T47D (cell line): ENCODE measurements at regions not wholly inside any gene's neighbourhood (a gene's known extent, or its start where the extent isn't known, plus 50 kb on each side); places are given as distances from the start of the nearest gene placed in this dataset.
"Not testable (repeated sequence)": the region's sequence is repeated elsewhere in the genome, so short reads cannot be mapped to it uniquely, and the experiment has no call there.

Source experiments
- DNase-seq, 2 experiments: peaks; one replicate each; pipeline versions ENCODE4 v3.0.0 to v3.0.0-alpha.2; 2011 to 2012; ENCODE audit warnings: low read depth in 1 of 2, low spot score in 1 of 2
- JUND ChIP-seq: IDR thresholded peaks from 2 replicates; pipeline ENCODE4 v1.6.1; 2012; ENCODE audit warnings: low read depth
- in situ Hi-C: cut with HindIII; loops from 2 replicates; pipeline ENCODE4 v1.10.0; 2016; ENCODE audit warnings: low sequenced_read_pairs, low pct_unique_long_range_greater_than_20kb

DNA sequence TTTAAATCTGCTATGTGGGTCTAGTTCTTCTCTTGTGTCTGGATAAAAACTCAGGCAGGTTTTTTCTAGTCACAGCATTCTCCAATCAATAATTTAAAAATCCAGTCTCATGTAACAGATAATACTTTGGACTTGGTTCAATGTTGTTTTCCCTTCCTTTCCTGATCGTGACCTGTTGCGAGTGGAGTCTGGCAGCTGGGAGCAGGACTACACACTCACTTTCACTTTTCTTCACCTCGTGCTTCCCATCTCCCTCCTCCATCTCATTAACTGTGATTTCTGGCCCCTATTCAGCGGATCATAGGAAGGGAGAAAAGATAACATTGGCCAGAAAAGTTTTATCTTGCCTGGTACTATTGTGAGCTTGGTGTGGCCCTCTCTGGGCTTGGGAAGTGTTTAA, 96.6 kb upstream of the GATB start:
- no peak for DNase-seq
- TF ChIP-seq JUND: no peak
- in situ Hi-C loops: no loop called here

DNA sequence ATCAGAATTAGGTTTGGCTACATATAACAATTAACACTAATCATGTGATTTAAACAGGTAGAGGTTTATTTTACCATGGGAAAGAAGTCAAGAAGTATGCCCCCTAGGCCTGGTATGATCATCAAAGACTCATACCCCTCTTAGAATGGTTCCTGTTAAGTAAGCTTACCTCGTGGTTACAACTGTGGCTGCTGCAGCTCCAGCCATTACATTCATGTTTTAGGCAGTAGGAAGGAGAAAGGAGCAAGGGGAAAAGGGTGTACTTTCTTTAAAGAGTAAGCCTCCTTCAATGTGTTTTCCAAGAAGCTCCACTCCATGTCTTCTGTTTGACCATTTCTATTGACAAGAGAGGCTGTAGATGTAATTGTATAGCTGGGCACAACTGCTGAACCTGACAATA, 94.9 kb upstream of the GATB start:
- no peak for TF ChIP-seq JUND
- in situ Hi-C loops: no loop called here
- no peak for DNase-seq

DNA sequence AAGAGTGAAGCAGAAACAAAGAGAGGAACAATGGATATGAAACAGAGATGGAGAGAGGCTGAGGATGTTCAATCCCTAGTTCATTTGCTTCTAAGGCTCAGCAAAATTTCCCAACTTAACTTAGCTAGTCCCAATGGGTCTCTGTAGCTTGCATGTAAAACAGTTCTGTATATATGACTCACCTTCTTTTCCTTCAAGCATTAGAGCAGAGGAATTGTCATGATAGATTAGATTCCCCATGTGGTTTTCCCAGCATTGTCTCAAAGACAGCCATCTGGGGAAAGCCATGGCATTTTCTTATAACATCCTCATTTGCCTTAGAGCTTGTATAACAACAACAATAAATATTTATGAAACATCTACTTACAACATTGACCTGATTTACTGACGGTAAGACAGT, 93.9 kb upstream of the GATB start:
- TF ChIP-seq JUND: no peak
- no peak for DNase-seq
- in situ Hi-C loops: no loop called here

DNA sequence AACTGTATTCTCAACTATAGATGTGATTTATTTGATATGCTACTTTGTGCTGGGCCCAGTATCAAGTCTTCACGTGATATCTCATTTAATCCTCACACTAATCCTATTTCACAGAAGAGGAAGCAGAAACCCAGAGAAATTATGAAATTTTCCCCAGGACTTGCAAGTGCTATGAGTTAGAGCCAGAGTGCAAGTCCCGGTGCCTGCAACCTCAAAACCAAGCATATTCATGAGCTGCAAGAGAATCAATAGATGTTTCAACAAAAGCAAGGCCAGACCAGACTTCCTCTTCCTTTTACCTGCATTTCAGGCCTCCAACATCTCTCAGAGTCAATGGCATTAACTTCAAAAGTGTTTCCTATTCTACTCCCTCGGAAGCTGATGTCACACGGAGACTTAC, 92.2 kb upstream of the GATB start:
- no peak for TF ChIP-seq JUND
- DNase-seq: no peak
- in situ Hi-C loops: no loop called here

DNA sequence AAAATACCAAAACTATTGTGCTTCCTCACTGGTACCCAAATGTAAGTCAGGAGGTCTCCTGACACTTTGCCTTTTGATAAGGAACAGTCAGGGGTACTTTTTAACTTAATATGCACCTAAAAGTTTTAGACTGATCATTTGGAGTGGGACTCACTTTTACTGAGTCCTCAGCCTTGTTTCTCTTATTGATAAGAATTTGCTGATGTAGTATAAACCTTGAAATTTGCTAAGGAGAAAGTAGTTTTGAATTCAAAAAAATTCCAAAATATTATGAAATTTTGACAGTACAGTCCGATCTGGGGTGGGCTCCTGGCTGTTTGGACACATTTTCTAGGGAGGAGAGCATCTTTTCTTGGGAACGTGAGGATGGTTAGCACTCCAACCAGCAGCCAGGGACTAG, 91.4 kb upstream of the GATB start:
- DNase-seq: no peak
- in situ Hi-C loops: no loop called here
- no peak for TF ChIP-seq JUND

DNA sequence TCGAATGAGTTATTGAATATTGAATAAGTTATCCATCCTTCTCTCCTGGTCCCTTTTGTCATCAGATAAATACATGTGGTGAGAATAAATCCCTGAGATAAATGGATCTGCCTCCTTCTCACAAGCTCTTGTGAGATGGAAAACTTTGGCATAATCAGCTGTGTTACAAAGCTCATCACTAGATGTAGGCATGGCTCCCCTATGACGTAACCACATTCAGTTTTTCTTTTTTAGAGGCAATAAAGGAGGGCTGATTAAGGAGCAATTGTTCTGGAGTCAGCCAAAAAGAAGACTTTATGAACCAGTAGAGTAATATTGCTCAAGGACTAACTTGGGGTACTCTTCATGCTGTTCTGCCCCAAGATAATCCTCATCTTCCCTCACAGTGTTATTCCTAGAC, 90.5 kb upstream of the GATB start:
- in situ Hi-C loops: no loop called here
- no peak for TF ChIP-seq JUND

DNA sequence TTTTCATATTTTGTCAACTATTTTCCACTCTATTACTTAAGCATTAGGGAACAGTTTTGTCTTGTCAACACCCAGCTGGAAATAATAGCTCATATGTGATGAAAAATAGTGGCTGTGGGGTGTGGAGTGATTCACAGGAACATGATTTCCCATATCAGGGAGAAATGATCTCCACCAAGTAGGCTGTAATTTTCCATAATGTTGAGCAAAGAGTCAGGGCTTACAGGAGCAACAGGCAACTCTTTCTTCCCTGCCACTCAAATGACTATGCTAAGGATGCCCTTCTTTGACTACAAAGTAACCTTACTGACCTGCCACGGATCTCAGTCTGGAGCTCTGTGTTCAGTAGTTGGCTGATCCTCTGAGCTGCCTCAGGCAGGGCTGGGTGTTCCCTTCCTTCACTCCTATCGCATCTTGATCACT, 90.0 kb upstream of the GATB start:
- no peak for TF ChIP-seq JUND
- in situ Hi-C loops: no loop called here
- no peak for DNase-seq

More for the DNA sequence above, 90.5 kb upstream of the GATB start:
- DNase-seq: no peak

DNA sequence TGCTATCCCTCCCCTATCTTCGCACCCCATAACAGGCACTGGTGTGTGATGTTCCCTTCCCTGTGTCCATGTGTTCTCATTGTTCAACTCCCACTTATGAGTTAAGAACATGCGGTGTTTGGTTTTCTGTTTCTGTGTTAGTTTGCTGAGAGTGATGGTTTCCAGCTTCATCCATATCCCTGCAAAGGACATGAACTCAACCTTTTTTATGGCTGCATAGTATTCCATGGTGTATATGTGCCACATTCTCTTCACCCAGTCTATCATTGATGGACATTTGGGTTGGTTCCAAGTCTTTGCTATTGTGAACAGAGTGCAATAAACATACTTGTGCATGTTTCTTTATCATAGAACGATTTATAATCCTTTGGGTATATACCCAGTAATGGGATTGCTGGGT, 84.7 kb upstream of the GATB start:
- in situ Hi-C loops, DNase-seq: not testable (repeated sequence)

DNA sequence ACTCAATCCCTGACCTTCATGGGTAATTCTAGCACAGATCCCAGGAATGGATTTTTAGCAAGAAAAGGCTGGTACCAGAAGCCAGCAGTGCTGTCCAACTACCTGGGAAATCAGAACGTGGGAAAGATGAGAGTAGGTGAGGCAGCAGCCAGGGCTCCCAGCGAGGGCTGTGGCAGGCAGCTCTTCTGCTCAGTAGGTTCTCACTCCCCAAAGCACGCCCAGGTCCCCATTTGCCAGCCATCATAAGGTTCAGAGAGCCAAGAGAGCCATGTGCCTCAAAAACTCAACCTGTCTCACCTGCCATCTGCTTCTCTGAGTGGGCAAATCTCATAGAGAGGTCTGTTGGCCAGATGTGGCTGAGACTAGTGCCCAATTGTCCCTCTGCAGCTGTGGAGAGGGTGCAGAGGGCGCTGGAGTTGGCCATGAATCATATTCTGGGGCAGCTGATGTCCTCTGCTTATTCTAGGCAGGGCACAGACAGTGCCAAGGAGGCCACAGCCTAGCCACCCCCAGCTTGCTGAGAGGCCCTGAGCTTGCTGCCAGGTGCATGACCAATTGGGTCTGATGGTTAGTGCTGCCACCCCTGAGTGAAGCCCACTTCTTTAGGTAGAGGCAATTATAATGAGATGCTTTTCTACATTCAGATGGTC, 81.7 kb upstream of the GATB start:
- no peak for TF ChIP-seq JUND
- DNase-seq: no peak
- in situ Hi-C loops: no loop called here

DNA sequence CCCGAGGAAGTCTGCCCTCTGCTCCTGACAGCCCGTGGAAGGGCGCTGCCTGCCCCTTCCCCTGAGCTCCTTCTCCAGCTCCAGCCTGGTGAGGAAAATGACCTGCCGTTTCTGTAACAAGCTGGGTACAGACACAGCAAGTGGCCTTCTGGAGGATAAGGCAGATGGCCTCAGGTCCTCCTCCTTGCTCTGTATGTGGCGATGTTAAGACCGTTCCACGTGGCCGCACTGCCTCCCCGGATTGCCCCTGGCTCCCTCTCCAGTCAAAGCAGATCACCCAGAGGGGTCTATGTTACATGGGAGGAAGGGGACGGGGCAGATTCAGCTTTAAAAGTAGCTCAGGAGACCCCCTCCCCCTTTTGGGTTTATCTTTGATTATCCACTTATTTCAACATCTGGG, 80.3 kb upstream of the GATB start:
- in situ Hi-C loops: no loop called here

DNA sequence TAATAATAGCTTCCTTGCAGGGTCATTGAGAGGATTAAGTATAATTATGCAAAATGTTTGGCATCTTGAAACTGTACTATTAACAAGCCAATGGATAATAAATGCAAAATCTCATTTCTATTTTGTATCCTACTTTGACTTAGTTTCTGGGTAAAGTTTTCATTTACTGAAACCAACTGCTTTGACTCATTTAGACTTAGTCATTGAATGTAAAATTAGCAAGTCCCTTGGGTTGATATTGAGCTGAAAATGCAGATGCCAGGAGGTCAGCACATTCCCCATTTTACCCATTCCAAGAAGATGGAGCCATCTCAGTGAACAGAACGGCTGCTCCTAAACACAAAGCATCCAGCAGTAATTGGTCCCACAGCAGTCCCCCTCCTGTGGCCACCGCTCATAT, 74.7 kb upstream of the GATB start:
- no peak for DNase-seq
- in situ Hi-C loops: no loop called here
- no peak for TF ChIP-seq JUND

More for the DNA sequence above, 80.3 kb upstream of the GATB start:
- TF ChIP-seq JUND: no peak
- no peak for DNase-seq

DNA sequence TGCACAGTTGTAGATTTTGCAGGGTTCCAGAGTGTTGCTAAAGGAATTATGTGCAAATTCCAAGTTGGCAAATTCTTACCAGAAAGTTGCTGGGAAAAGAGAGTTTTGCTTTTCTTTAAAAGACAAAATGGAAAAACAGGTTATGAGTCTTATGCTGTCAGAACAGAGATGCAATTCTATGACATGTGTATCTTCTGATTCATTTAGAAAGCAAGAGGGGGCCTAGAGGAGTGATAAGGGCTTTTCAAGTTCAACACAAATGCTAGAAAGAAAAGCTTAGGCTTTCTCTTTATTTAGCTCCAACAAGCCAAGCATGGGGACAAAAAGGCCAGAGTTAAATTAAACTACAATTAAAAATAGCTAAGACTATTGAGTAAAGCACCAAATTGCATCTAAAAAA, 72.4 kb upstream of the GATB start:
- TF ChIP-seq JUND: no peak
- in situ Hi-C loops: no loop called here
- no peak for DNase-seq

DNA sequence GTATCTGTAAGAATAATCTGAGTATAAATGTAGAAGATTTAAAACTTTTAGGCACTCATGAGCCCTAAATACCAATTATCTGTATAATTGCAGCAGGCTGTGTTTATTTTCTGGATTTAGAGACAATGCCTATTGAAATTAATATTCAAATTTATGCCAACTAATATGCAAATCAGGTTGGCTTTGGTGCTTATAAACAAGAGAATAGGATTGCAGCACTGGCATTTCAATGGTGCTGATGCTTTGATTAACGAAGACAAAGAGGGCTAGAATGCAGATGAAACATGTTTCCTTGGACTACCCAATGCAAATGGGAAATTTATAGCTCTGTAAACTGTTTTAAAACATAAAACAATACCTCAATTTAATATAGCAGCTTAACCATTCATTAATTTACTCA, 70.7 kb upstream of the GATB start:
- TF ChIP-seq JUND: no peak
- in situ Hi-C loops: no loop called here
- no peak for DNase-seq

DNA sequence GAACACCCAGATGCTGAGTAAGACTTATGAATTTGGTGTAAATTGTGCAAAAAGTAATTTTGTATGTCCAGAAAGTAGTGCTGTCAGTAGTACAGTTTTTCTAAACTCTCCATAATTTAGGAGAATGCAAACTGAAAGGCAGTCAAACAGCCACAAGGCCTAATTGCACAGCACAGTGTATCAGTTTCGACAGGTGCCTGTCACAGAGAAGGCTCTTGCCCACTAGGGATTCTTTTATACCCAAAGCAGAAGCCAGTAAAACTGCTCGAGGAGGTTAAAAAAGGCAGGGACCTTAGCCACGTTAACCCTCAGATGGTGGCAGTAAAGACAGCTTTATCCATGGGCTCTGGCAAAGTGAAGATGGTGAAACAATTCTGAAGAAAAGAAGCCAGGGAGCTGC, 69.4 kb upstream of the GATB start:
- in situ Hi-C loops: no loop called here
- DNase-seq: no peak
- TF ChIP-seq JUND: no peak
